ENCODE measurements at regions not wholly inside any gene's neighbourhood (a gene's known extent, or its start where the extent isn't known, plus 50 kb on each side); places are given as distances from the start of the nearest gene placed in this dataset.

- no peak for TF ChIP-seq ZBTB4 (CRISPR knock-in tag; IDR thresholded peaks at IDR 0.05)
- TF ChIP-seq ZNF384 (IDR thresholded peaks at IDR 0.05; ENCODE audit: borderline replicate concordance, low read depth, low read length): no peak
- TF ChIP-seq RB1 (IDR thresholded peaks at IDR 0.05; ENCODE audit: borderline replicate concordance): no peak
These were observed 161.7 kb downstream of the BMP7 start (continued) for GRCh38 chr20:57104651-57105204.

DNA sequence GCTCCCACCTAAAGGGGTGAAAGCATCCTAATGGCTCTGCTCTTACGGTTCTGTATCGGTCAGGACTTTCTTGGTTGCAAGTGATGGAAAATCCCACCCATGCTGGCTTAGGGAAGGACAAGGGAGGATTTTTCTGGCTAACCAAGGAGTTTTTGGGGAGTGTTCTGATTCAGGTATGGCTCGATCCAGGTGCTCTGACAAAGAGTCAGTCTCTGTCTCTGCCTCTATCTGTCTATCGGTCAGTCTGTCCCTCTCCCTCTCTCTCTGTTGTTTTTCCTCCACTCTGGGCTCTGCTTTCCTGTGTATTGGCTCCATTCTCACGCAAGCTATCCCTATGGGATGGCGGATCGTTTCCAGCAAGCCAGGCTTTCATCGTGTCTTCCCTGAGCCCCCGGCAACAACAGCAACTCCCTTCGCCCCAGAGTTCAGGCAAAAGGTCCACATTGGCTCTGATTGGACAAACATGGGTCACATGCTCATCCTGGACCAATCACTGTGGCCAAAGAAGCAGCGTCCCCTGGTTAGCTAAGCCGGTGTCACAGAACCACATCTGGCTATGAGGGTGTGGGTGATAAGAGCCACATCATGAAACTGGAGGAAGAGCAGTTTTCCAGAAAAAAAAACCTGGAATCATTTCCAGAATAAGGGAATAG, 160.3 kb downstream of the BMP7 start:
- WGBS (ENCODE audit: insufficient coverage, insufficient replicate concordance, low lambda C conversion rate, missing lambda C conversion rate): 49% methylated on average over 12 of the region's 12 CpGs
- intact Hi-C loops (cut with micrococcal nuclease; ENCODE audit: unreplicated experiment) (no loop called here), in situ Hi-C loops (cut with MboI) (no loop called here)
- Histone ChIP-seq H3K79me2 (ENCODE audit: control insufficient read depth, insufficient read depth, low read length) (no peaks in the 10 kb centered on the region), H3K9me3 (replicated peaks; ENCODE audit: control insufficient read depth, insufficient read depth, low read length) (no peaks in the 10 kb centered on the region; the same call in 2 of the 3 replicates), H3K36me3 (ENCODE audit: control insufficient read depth in 2 of 2, insufficient read depth in 2 of 2, low read length in 1 of 2) (no peaks in the 10 kb centered on the region), H3K27me3 (replicated peaks in 1 of 2; ENCODE audit: control insufficient read depth in 2 of 2, insufficient read depth in 2 of 2, low read length in 1 of 2) (no peaks in the 10 kb centered on the region), H4K20me1 (ENCODE audit: control insufficient read depth, insufficient read depth) (no peaks in the 10 kb centered on the region), H3K4me1 (ENCODE audit: control insufficient read depth, insufficient read depth, low read length) (no peaks in the 10 kb centered on the region), H3K27ac (ENCODE audit: control insufficient read depth, insufficient read depth) (no peak overlapping the region), H3K9ac (ENCODE audit: control insufficient read depth, insufficient read depth, low read length) (no peak overlapping the region), H3K4me2 (ENCODE audit: control insufficient read depth, insufficient read depth) (no peak overlapping the region), H3K4me3 (no peak overlapping the region), H2AFZ (ENCODE audit: control insufficient read depth, low read depth, low read length) (no peak overlapping the region)
- DNase-seq (ENCODE audit: low read depth, low spot score) (no peak), FAIRE-seq (no peak), ATAC-seq (no peak)
- ChIA-PET RAD21 (ENCODE audit: unreplicated experiment) (no interaction called here), SMC1A (ENCODE audit: uncharacterized antibody, unreplicated experiment) (no interaction called here), POLR2A (no interaction called here), CTCF (no interaction called here)
- BruUV-seq (replicated peaks): no TSS peak
- no peak for TF ChIP-seq NKRF (conservative IDR thresholded peaks at IDR 0.05)
- TF ChIP-seq ZNF24 (IDR thresholded peaks at IDR 0.05): no peak
- TF ChIP-seq MXI1 (IDR thresholded peaks at IDR 0.05; ENCODE audit: low read depth, low read length): no peak
- peak; percentile 59 for TF ChIP-seq USF1 (IDR thresholded peaks at IDR 0.05; ENCODE audit: borderline replicate concordance, extremely low read length, insufficient read depth, low read depth, low read length)
- no peak for TF ChIP-seq ZNF622 (IDR thresholded peaks at IDR 0.05)
- no peak for TF ChIP-seq CBFB (IDR thresholded peaks at IDR 0.05; ENCODE audit: low read depth)
- peak; percentile 71 for TF ChIP-seq NFYB (IDR thresholded peaks at IDR 0.05; ENCODE audit: insufficient read depth, low read depth, low read length)
- no peak for TF ChIP-seq EZH2 (IDR thresholded peaks at IDR 0.05; ENCODE audit: borderline replicate concordance, control insufficient read depth, low read depth, low read length)
- no peak for TF ChIP-seq BRCA1 (IDR thresholded peaks at IDR 0.05; ENCODE audit: low read depth, low read length)
- no peak for TF ChIP-seq RAD51 (IDR thresholded peaks at IDR 0.05)
- no peak for TF ChIP-seq BHLHE40 (IDR thresholded peaks at IDR 0.05; ENCODE audit: borderline replicate concordance in 1 of 2, low read depth in 2 of 2, low read length in 1 of 2)
- TF ChIP-seq ZNF274 (IDR thresholded peaks at IDR 0.05; ENCODE audit: insufficient read depth, insufficient read length): no peak
- no peak for TF ChIP-seq JUND (IDR thresholded peaks at IDR 0.05; ENCODE audit: low read depth, low read length)
- TF ChIP-seq WRNIP1 (IDR thresholded peaks at IDR 0.05; ENCODE audit: borderline replicate concordance, low read depth, low read length): no peak
